Esophagus muscularis mucosa (tissue), 3 donors: ENCODE measurements at regions not wholly inside any gene's neighbourhood (a gene's known extent, or its start where the extent isn't known, plus 50 kb on each side); places are given as distances from the start of the nearest gene placed in this dataset.

Experiments used
- CTCF ChIP-seq, 3 experiments: fragments of 200-600 bp in 2 of 3; fragments of 450-650 bp in 1 of 3; sonication (generic) in 2 of 3; IDR thresholded peaks; one replicate each; pipeline ENCODE4 v1.5.1; 2017 to 2019; ENCODE audit warnings: antibody characterized with exemption in 3 of 3, mild to moderate bottlenecking in 2 of 3, moderate library complexity in 1 of 3
- EP300 ChIP-seq: sonication (generic); formaldehyde crosslinking; IDR thresholded peaks from one replicate; pipeline ENCODE4 v1.6.1; 2017; ENCODE audit warnings: antibody characterized with exemption

DNA sequence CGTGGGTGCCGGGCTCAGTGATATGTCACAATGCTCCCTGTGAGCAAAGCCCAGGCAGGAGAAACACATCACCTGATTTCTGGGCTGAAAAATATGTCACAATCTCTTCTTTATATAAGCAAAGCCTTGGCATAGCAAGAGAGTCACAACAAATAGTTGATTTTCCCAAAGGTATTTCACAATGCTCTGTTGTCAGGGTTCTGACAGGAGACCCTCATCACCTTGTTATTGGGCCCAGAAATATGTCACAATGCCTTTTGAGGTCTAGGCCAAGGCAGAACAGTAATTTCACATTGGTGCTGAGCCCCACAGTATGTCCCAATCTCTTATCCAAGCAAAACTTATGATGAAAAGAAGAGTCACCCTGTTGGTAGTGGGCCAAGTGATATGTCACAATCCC lies 125.7 kb downstream of the ZNF675 start:
- no peak for TF ChIP-seq CTCF (IDR thresholded peaks at IDR 0.05)
- no peak for TF ChIP-seq EP300
